ENCODE measurements at regions not wholly inside any gene's neighbourhood (a gene's known extent, or its start where the extent isn't known, plus 50 kb on each side); places are given as distances from the start of the nearest gene placed in this dataset.

GRCh38 chr3:30169487-30169886 lies 436.9 kb upstream of the TGFBR2 start:
- peaks cover 10% of the 10 kb centered on the region; the same call in 2 of the 3 replicates for H3K4me1 Mint-ChIP-seq
- ATAC-seq (no peak), DNase-seq (ENCODE audit: low spot score) (no peak)
- Histone ChIP-seq H3F3A (replicated peaks; ENCODE audit: low read depth) (no peaks in the 10 kb centered on the region), H2AFZ (no peak overlapping the region), H3K4me2 (no peak overlapping the region), H3K36me3 (ENCODE audit: insufficient read depth) (no peaks in the 10 kb centered on the region), H3K79me2 (replicated peaks; ENCODE audit: insufficient read depth) (no peaks in the 10 kb centered on the region), H3K4me1 (ENCODE audit: insufficient read depth) (peaks cover 11% of the 10 kb centered on the region; the same call in 1 of the 2 replicates), H4K20me1 (replicated peaks; ENCODE audit: insufficient read depth) (no peaks in the 10 kb centered on the region), H3K4me3 (no peak overlapping the region), H3K27ac (ENCODE audit: low read depth) (no peak overlapping the region), H3K27me3 (ENCODE audit: insufficient read depth) (no peaks in the 10 kb centered on the region), H3K9me2 (ENCODE audit: insufficient read depth) (no peaks in the 10 kb centered on the region)
- no peak overlapping the region for H3K4me3 Mint-ChIP-seq
- TF ChIP-seq EZH2 (IDR thresholded peaks at IDR 0.05; ENCODE audit: low read depth, unreplicated experiment) = no peak
- no peak for TF ChIP-seq STAT1 (IDR thresholded peaks at IDR 0.05; ENCODE audit: unreplicated experiment)
- no peak for TF ChIP-seq NANOG (IDR thresholded peaks at IDR 0.05; ENCODE audit: borderline replicate concordance)
- no peak for TF ChIP-seq CTCF (conservative IDR thresholded peaks at IDR 0.05; ENCODE audit: low read depth in 2 of 2)
- TF ChIP-seq, protein P1, sequence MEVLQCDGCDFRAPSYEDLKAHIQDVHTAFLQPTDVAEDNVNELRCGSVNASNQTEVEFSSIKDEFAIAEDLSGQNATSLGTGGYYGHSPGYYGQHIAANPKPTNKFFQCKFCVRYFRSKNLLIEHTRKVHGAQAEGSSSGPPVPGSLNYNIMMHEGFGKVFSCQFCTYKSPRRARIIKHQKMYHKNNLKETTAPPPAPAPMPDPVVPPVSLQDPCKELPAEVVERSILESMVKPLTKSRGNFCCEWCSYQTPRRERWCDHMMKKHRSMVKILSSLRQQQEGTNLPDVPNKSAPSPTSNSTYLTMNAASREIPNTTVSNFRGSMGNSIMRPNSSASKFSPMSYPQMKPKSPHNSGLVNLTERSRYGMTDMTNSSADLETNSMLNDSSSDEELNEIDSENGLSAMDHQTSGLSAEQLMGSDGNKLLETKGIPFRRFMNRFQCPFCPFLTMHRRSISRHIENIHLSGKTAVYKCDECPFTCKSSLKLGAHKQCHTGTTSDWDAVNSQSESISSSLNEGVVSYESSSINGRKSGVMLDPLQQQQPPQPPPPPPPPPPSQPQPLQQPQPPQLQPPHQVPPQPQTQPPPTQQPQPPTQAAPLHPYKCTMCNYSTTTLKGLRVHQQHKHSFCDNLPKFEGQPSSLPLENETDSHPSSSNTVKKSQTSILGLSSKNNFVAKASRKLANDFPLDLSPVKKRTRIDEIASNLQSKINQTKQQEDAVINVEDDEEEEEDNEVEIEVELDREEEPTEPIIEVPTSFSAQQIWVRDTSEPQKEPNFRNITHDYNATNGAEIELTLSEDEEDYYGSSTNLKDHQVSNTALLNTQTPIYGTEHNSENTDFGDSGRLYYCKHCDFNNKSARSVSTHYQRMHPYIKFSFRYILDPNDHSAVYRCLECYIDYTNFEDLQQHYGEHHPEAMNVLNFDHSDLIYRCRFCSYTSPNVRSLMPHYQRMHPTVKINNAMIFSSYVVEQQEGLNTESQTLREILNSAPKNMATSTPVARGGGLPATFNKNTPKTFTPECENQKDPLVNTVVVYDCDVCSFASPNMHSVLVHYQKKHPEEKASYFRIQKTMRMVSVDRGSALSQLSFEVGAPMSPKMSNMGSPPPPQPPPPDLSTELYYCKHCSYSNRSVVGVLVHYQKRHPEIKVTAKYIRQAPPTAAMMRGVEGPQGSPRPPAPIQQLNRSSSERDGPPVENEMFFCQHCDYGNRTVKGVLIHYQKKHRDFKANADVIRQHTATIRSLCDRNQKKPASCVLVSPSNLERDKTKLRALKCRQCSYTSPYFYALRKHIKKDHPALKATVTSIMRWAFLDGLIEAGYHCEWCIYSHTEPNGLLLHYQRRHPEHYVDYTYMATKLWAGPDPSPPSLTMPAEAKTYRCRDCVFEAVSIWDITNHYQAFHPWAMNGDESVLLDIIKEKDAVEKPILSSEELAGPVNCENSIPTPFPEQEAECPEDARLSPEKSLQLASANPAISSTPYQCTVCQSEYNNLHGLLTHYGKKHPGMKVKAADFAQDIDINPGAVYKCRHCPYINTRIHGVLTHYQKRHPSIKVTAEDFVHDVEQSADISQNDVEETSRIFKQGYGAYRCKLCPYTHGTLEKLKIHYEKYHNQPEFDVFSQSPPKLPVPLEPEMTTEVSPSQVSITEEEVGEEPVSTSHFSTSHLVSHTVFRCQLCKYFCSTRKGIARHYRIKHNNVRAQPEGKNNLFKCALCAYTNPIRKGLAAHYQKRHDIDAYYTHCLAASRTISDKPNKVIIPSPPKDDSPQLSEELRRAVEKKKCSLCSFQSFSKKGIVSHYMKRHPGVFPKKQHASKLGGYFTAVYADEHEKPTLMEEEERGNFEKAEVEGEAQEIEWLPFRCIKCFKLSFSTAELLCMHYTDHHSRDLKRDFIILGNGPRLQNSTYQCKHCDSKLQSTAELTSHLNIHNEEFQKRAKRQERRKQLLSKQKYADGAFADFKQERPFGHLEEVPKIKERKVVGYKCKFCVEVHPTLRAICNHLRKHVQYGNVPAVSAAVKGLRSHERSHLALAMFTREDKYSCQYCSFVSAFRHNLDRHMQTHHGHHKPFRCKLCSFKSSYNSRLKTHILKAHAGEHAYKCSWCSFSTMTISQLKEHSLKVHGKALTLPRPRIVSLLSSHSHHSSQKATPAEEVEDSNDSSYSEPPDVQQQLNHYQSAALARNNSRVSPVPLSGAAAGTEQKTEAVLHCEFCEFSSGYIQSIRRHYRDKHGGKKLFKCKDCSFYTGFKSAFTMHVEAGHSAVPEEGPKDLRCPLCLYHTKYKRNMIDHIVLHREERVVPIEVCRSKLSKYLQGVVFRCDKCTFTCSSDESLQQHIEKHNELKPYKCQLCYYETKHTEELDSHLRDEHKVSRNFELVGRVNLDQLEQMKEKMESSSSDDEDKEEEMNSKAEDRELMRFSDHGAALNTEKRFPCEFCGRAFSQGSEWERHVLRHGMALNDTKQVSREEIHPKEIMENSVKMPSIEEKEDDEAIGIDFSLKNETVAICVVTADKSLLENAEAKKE (CRISPR knock-in tag; IDR thresholded peaks at IDR 0.05) = no peak
- TF ChIP-seq EZH2phosphoT487 (IDR thresholded peaks at IDR 0.05; ENCODE audit: unreplicated experiment) = no peak
- TF ChIP-seq, protein P2, sequence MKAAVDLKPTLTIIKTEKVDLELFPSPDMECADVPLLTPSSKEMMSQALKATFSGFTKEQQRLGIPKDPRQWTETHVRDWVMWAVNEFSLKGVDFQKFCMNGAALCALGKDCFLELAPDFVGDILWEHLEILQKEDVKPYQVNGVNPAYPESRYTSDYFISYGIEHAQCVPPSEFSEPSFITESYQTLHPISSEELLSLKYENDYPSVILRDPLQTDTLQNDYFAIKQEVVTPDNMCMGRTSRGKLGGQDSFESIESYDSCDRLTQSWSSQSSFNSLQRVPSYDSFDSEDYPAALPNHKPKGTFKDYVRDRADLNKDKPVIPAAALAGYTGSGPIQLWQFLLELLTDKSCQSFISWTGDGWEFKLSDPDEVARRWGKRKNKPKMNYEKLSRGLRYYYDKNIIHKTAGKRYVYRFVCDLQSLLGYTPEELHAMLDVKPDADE (IDR thresholded peaks at IDR 0.05) = no peak
- no peak for TF ChIP-seq ZNF114 (CRISPR knock-in tag; IDR thresholded peaks at IDR 0.05)
- no peak for TF ChIP-seq REST (IDR thresholded peaks at IDR 0.05; ENCODE audit: unreplicated experiment)
- no peak for TF ChIP-seq CREB1 (CRISPR knock-in tag; IDR thresholded peaks at IDR 0.05; ENCODE audit: low read depth)
- TF ChIP-seq JUNB (IDR thresholded peaks at IDR 0.05; ENCODE audit: unreplicated experiment) = no peak
- TF ChIP-seq POLR2AphosphoS5 (IDR thresholded peaks at IDR 0.05; ENCODE audit: low read depth) = no peak
- TF ChIP-seq ZNF331 (CRISPR knock-in tag; IDR thresholded peaks at IDR 0.05; ENCODE audit: low read depth) = no peak
- H3K27me3 Mint-ChIP-seq (ENCODE audit: insufficient read depth, low read depth, poor library complexity) = no peaks in the 10 kb centered on the region
- no peaks in the 10 kb centered on the region for H3K36me3 Mint-ChIP-seq (ENCODE audit: low read depth)
- no peak overlapping the region for H3K27ac Mint-ChIP-seq
- H3K9me3 Mint-ChIP-seq = no peaks in the 10 kb centered on the region

All from GM23338 (cell line).